ENCODE measurements at regions not wholly inside any gene's neighbourhood (a gene's known extent, or its start where the extent isn't known, plus 50 kb on each side); places are given as distances from the start of the nearest gene placed in this dataset.
"Not testable (repeated sequence)": the region's sequence is repeated elsewhere in the genome, so short reads cannot be mapped to it uniquely, and the experiment has no call there.

- Mint-ChIP-seq H3K27me3 (peaks cover 3% of the 10 kb centered on the region), H3K4me3 (no peak overlapping the region), H3K9me3 (no peaks in the 10 kb centered on the region), H3K36me3 (ENCODE audit: low read depth) (no peaks in the 10 kb centered on the region), H3K27ac (no peak overlapping the region), H3K4me1 (no peaks in the 10 kb centered on the region)
- CTCF ChIA-PET = no interaction called here
- POLR2A ChIA-PET = no interaction called here
- DNase-seq = no peak
Measured at GRCh38 chr12:28704477-28705169, 444.5 kb upstream of the FAR2 start.

GRCh38 chr12:28708918-28709371, 440.1 kb upstream of the FAR2 start:
- Mint-ChIP-seq H3K27me3 (no peaks in the 10 kb centered on the region), H3K36me3 (ENCODE audit: low read depth) (no peaks in the 10 kb centered on the region), H3K4me3 (no peak overlapping the region), H3K27ac (no peak overlapping the region), H3K9me3 (no peaks in the 10 kb centered on the region), H3K4me1 (no peaks in the 10 kb centered on the region)
- no peak for DNase-seq
- CTCF ChIA-PET = no interaction called here
- POLR2A ChIA-PET = no interaction called here

GRCh38 chr12:28709986-28710685, 438.9 kb upstream of the FAR2 start:
- DNase-seq = no peak
- H3K4me1 Mint-ChIP-seq = no peaks in the 10 kb centered on the region
- H3K4me3 Mint-ChIP-seq = no peak overlapping the region
- ChIA-PET POLR2A (no interaction called here), CTCF (no interaction called here)
- H3K27ac Mint-ChIP-seq = no peak overlapping the region
- H3K27me3 Mint-ChIP-seq = no peaks in the 10 kb centered on the region
- no peaks in the 10 kb centered on the region for H3K9me3 Mint-ChIP-seq
- H3K36me3 Mint-ChIP-seq (ENCODE audit: low read depth) = no peaks in the 10 kb centered on the region

- no peak overlapping the region for H3K4me3 Mint-ChIP-seq
- no peaks in the 10 kb centered on the region for H3K27me3 Mint-ChIP-seq
- DNase-seq = no peak
- H3K27ac Mint-ChIP-seq = no peak overlapping the region
- no peaks in the 10 kb centered on the region for H3K9me3 Mint-ChIP-seq
- no peaks in the 10 kb centered on the region for H3K36me3 Mint-ChIP-seq (ENCODE audit: low read depth)
- no peaks in the 10 kb centered on the region for H3K4me1 Mint-ChIP-seq
- POLR2A ChIA-PET = no interaction called here
- CTCF ChIA-PET = no interaction called here
Measured at GRCh38 chr12:28710882-28711281, 438.2 kb upstream of the FAR2 start.

- Mint-ChIP-seq H3K36me3 (ENCODE audit: low read depth) (no peaks in the 10 kb centered on the region), H3K27me3 (no peaks in the 10 kb centered on the region), H3K9me3 (no peaks in the 10 kb centered on the region), H3K27ac (no peak overlapping the region), H3K4me1 (no peaks in the 10 kb centered on the region), H3K4me3 (no peak overlapping the region)
- ChIA-PET POLR2A (no interaction called here), CTCF (no interaction called here)
- DNase-seq = no peak
Measured at GRCh38 chr12:28711421-28711820, 437.7 kb upstream of the FAR2 start.

GRCh38 chr12:28742791-28743190, 406.3 kb upstream of the FAR2 start:
- CTCF ChIA-PET = no interaction called here
- Mint-ChIP-seq H3K4me3 (no peak overlapping the region), H3K9me3 (no peaks in the 10 kb centered on the region), H3K4me1 (no peaks in the 10 kb centered on the region), H3K27me3 (no peaks in the 10 kb centered on the region), H3K36me3 (ENCODE audit: low read depth) (no peaks in the 10 kb centered on the region), H3K27ac (no peak overlapping the region)
- POLR2A ChIA-PET = no interaction called here
- no peak for DNase-seq

GRCh38 chr12:28746734-28747325, 402.2 kb upstream of the FAR2 start:
- H3K27me3 Mint-ChIP-seq = no peaks in the 10 kb centered on the region
- no peak overlapping the region for H3K27ac Mint-ChIP-seq
- H3K4me1 Mint-ChIP-seq = no peaks in the 10 kb centered on the region
- POLR2A ChIA-PET = no interaction called here
- H3K36me3 Mint-ChIP-seq (ENCODE audit: low read depth) = no peaks in the 10 kb centered on the region
- no peak overlapping the region for H3K4me3 Mint-ChIP-seq
- no peak for DNase-seq
- CTCF ChIA-PET = no interaction called here
- H3K9me3 Mint-ChIP-seq = no peaks in the 10 kb centered on the region

GRCh38 chr12:28750946-28751685, 398.0 kb upstream of the FAR2 start:
- DNase-seq = no peak
- Mint-ChIP-seq H3K36me3 (ENCODE audit: low read depth) (no peaks in the 10 kb centered on the region), H3K9me3 (peaks cover 3% of the 10 kb centered on the region), H3K27ac (no peak overlapping the region), H3K4me1 (no peaks in the 10 kb centered on the region), H3K4me3 (no peak overlapping the region), H3K27me3 (no peaks in the 10 kb centered on the region)
- POLR2A ChIA-PET = no interaction called here
- CTCF ChIA-PET = no interaction called here

GRCh38 chr12:28755027-28755426, 394.1 kb upstream of the FAR2 start:
- peaks cover 3% of the 10 kb centered on the region for H3K9me3 Mint-ChIP-seq
- POLR2A ChIA-PET = no interaction called here
- no peaks in the 10 kb centered on the region for H3K4me1 Mint-ChIP-seq
- CTCF ChIA-PET = no interaction called here
- no peaks in the 10 kb centered on the region for H3K27me3 Mint-ChIP-seq
- H3K36me3 Mint-ChIP-seq (ENCODE audit: low read depth) = no peaks in the 10 kb centered on the region
- H3K4me3 Mint-ChIP-seq = no peak overlapping the region
- no peak for DNase-seq
- no peak overlapping the region for H3K27ac Mint-ChIP-seq

GRCh38 chr12:28759333-28759732, 389.7 kb upstream of the FAR2 start:
- no peaks in the 10 kb centered on the region for H3K4me1 Mint-ChIP-seq
- peaks cover under 1% of the 10 kb centered on the region for H3K9me3 Mint-ChIP-seq
- ChIA-PET CTCF (no interaction called here), POLR2A (no interaction called here)
- no peak for DNase-seq
- H3K36me3 Mint-ChIP-seq (ENCODE audit: low read depth) = no peaks in the 10 kb centered on the region
- no peak overlapping the region for H3K27ac Mint-ChIP-seq
- no peak overlapping the region for H3K4me3 Mint-ChIP-seq
- no peaks in the 10 kb centered on the region for H3K27me3 Mint-ChIP-seq

GRCh38 chr12:28760040-28760903, 388.8 kb upstream of the FAR2 start:
- H3K4me1 Mint-ChIP-seq = not testable (repeated sequence)

GRCh38 chr12:28761897-28762296, 387.2 kb upstream of the FAR2 start:
- H3K27ac Mint-ChIP-seq; POLR2A ChIA-PET; H3K27me3 Mint-ChIP-seq; H3K9me3 Mint-ChIP-seq; H3K36me3 Mint-ChIP-seq (ENCODE audit: low read depth); DNase-seq; H3K4me1 Mint-ChIP-seq; H3K4me3 Mint-ChIP-seq; CTCF ChIA-PET: not testable (repeated sequence)

More at GRCh38 chr12:28760040-28760903, 388.8 kb upstream of the FAR2 start:
- H3K4me3 Mint-ChIP-seq; POLR2A ChIA-PET; DNase-seq; H3K27me3 Mint-ChIP-seq; H3K9me3 Mint-ChIP-seq; H3K36me3 Mint-ChIP-seq (ENCODE audit: low read depth); H3K27ac Mint-ChIP-seq; CTCF ChIA-PET: not testable (repeated sequence)

GRCh38 chr12:28766398-28766797, 382.7 kb upstream of the FAR2 start:
- ChIA-PET POLR2A (no interaction called here), CTCF (no interaction called here)
- DNase-seq = no peak
- Mint-ChIP-seq H3K4me3 (no peak overlapping the region), H3K4me1 (no peaks in the 10 kb centered on the region), H3K36me3 (ENCODE audit: low read depth) (no peaks in the 10 kb centered on the region), H3K27me3 (no peaks in the 10 kb centered on the region), H3K27ac (no peak overlapping the region), H3K9me3 (peaks cover 4% of the 10 kb centered on the region)

All from activated CD4-positive, alpha-beta memory T cell treated with anti-CD3 and anti-CD28 coated beads, Interleukin-2, amount 10 ng/mL, durations not matched to agents 7 days and 5 days (primary cell).